PFSK-1 (cell line): ENCODE measurements at regions not wholly inside any gene's neighbourhood (a gene's known extent, or its start where the extent isn't known, plus 50 kb on each side); places are given as distances from the start of the nearest gene placed in this dataset.

Experiments
- FOXP2 ChIP-seq: optimal IDR thresholded peaks from 2 replicates; pipeline ENCODE3; 2011; ENCODE audit warnings: borderline replicate concordance, control low read depth, inconsistent platforms; ENCODE audit not compliant: insufficient read depth; ENCODE audit errors: extremely low read length, extremely low read depth
- POLR2AphosphoS5 ChIP-seq: IDR thresholded peaks from 2 replicates; pipeline ENCODE4 v1.6.1; 2012; ENCODE audit warnings: low read depth, mild to moderate bottlenecking, control low read depth, low read length, moderate library complexity
- SIN3A ChIP-seq: IDR thresholded peaks from 2 replicates; pipeline ENCODE4 v1.6.1; 2012; ENCODE audit warnings: mild to moderate bottlenecking, low read length, moderate library complexity, borderline replicate concordance; ENCODE audit not compliant: insufficient read depth
- TAF1 ChIP-seq: IDR thresholded peaks from 2 replicates; pipeline ENCODE4 v1.6.1; 2012; ENCODE audit warnings: low read length, control low read depth, borderline replicate concordance; ENCODE audit not compliant: insufficient read depth
- TF ChIP-seq, protein P1 (sequence below), 2 experiments: IDR thresholded peaks; 2 replicates each; pipeline versions ENCODE4 v1.6.1 to v1.8.0; 2011 to 2012; ENCODE audit warnings: low read depth in 2 of 2, low read length in 2 of 2, control low read depth in 1 of 2, inconsistent platforms in 1 of 2, mild to moderate bottlenecking in 1 of 2, moderate library complexity in 1 of 2; ENCODE audit not compliant: insufficient read depth in 1 of 2

DNA sequence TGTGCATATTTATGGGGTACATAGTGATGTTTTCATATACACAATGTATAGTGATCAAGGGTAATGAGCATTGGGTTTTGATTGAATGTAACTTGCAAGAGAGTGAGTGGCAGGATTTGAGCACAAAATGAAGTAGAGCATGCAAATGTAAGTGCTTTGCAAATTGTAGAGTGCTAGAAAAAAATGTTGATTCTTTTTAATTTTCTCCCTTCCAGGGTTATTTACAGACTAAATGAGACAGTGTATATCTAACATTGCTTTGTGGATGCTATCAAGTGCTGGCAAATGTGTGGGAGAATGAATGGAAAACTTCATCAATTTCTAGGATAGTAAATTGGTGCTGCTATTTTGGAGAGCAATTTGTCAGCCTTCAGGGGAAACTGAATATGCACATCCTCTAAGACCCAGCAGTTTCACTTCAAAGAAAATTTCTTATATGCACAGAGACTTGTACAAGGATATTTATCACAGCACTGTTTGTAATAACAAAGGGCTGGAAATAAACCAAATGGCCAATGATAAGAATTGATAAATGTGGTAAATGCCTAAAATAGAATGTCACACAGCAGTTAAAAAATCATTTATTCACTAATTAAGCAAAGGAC is 120.6 kb upstream of the PLPP4 start:
- TF ChIP-seq, protein P1, sequence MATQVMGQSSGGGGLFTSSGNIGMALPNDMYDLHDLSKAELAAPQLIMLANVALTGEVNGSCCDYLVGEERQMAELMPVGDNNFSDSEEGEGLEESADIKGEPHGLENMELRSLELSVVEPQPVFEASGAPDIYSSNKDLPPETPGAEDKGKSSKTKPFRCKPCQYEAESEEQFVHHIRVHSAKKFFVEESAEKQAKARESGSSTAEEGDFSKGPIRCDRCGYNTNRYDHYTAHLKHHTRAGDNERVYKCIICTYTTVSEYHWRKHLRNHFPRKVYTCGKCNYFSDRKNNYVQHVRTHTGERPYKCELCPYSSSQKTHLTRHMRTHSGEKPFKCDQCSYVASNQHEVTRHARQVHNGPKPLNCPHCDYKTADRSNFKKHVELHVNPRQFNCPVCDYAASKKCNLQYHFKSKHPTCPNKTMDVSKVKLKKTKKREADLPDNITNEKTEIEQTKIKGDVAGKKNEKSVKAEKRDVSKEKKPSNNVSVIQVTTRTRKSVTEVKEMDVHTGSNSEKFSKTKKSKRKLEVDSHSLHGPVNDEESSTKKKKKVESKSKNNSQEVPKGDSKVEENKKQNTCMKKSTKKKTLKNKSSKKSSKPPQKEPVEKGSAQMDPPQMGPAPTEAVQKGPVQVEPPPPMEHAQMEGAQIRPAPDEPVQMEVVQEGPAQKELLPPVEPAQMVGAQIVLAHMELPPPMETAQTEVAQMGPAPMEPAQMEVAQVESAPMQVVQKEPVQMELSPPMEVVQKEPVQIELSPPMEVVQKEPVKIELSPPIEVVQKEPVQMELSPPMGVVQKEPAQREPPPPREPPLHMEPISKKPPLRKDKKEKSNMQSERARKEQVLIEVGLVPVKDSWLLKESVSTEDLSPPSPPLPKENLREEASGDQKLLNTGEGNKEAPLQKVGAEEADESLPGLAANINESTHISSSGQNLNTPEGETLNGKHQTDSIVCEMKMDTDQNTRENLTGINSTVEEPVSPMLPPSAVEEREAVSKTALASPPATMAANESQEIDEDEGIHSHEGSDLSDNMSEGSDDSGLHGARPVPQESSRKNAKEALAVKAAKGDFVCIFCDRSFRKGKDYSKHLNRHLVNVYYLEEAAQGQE (IDR thresholded peaks at IDR 0.05; ENCODE audit: insufficient read depth in 1 of 2, low read depth in 2 of 2, low read length in 2 of 2) = no peak
- TF ChIP-seq FOXP2 (no peak), TAF1 (no peak), SIN3A (no peak), POLR2AphosphoS5 (no peak)

DNA sequence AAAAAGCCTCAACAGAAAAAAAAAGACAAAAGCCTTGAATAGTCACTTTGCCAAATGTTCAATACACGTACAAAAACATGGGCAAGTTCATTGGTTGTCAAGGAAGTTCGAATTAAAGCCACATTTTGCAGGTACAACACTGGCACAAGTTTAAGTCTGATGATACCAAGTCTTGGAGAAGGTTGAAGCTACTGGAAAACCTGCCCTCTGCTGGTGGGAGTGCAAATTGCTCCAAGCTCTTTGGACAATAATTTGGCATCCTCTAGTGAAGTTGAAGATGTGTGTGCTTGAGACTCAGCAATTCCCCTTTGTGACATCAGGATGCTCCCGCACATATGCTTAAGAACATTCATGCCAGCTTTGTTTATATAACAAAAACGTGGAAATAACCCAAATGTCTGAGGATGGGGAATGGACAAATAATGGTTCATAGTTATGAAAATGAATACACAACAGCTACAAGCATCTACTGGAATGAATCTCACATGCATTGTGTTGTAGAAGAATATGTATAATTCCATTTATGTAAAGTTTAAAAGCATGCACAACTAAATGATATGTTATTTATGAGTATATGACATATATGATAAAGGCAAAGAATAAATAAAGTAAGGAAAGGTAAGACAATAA is 120.0 kb upstream of the PLPP4 start:
- TF ChIP-seq FOXP2 = no peak

DNA sequence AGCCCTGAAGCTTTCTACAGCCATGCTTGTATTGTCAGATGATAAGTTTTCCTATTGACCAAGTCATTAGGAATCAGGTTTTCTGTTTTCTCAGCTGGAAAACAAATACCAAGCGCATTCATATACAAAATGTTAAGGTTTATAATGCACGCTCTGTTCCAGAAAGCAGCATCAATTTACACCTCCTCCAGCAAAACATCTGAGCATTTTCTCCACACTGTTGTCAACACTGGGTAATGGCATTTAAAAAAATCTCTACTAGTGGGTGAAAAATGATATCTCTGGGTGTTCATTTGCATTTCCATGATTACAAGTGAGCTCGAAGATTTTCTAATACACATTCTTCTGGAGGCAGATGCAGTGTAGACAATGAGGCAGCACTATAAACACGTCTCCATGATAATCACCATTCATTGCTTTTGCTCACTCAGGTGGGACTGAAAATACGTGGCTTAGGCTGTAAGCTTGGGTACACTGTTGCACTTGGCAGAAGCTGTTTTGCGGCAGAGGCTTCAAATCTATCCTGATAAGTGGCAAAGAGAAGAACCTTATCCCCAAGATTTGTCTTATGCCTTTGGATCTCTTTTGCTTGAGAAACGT is 114.8 kb upstream of the PLPP4 start:
- TF ChIP-seq TAF1 (no peak), SIN3A (no peak)

DNA sequence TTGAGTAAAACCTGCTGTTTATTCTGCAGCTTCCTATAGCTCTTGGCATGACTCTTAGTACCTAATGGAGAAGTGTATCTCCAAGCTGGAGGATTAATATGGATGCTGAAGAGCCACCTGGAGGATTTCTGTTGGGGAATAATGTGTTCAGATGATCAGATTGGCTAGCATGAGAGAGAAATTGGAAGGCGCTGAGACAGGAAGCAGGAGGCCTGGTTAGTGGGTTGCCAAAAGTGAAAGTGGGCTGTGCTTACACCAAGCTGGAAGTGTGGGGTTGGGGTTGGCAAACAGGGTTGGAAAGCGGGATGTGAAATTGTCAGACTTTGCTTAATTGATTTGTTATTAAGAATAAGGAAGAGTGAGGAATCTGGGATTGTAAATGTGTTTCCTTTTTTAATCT is 111.8 kb upstream of the PLPP4 start:
- TF ChIP-seq, protein P1 (IDR thresholded peaks at IDR 0.05; ENCODE audit: insufficient read depth in 1 of 2, low read depth in 2 of 2, low read length in 2 of 2) = no peak
- TF ChIP-seq FOXP2 (no peak), TAF1 (no peak), SIN3A (no peak), POLR2AphosphoS5 (no peak)

DNA sequence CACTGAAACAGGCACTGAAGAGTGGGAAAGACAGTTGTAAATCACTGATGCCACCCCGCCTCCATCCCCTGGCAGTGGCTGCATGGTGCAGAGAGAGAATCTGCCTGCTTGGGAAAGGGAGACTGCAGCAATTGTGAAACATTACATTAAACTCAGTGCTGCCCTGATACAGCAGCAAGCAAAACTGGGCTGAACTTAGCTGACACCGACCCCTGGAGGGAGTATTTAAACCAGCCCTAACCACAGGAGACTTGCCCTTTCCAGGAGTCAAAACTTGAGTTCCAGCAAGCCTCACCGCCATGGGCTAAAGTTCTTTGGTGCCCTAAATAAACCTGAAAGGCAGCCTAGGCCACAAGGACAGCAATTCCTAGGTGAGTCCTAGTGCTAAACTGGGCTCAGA is 109.4 kb upstream of the PLPP4 start:
- TF ChIP-seq TAF1 = no peak
- no peak for TF ChIP-seq FOXP2
- no peak for TF ChIP-seq POLR2AphosphoS5
- TF ChIP-seq, protein P1 (IDR thresholded peaks at IDR 0.05; ENCODE audit: insufficient read depth in 1 of 2, low read depth in 2 of 2, low read length in 2 of 2) = no peak
- TF ChIP-seq SIN3A = no peak

DNA sequence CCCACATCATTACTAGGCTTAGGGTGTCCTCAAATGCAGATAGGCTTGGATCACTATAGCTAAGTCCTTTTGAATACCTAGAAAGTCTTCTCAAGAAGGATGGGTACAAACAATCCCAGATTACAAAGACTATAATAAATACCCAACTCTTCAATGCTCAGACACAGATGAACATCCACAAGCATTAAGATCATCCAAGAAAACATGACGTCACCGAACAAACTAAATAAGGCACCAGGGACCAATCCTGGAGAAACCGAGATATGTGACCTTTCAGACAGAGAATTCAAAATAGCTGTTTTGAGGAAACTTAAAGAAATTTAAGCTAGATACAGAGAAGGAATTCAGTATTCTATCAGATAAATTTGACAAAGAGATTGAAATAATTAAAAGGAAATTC is 108.0 kb upstream of the PLPP4 start:
- no peak for TF ChIP-seq FOXP2
- no peak for TF ChIP-seq POLR2AphosphoS5
- no peak for TF ChIP-seq SIN3A
- no peak for TF ChIP-seq TAF1
- TF ChIP-seq, protein P1 (IDR thresholded peaks at IDR 0.05; ENCODE audit: insufficient read depth in 1 of 2, low read depth in 2 of 2, low read length in 2 of 2) = no peak
